ENCODE measurements at regions not wholly inside any gene's neighbourhood (a gene's known extent, or its start where the extent isn't known, plus 50 kb on each side); places are given as distances from the start of the nearest gene placed in this dataset.

GRCh38 chr11:32204751-32205150 is 113.9 kb downstream of the RCN1 start:
- H3K9me3 ChIP-seq (ENCODE audit: low read length): no peaks in the 10 kb centered on the region
- DNase-seq (ENCODE audit: low spot score) (no peak), ATAC-seq (no peak), FAIRE-seq (no peak)
- CTCF ChIA-PET (ENCODE audit: low intra/inter-chr PET ratio, low total read pairs): no interaction called here
- H3K79me2 ChIP-seq (ENCODE audit: insufficient read depth, low read length): no peaks in the 10 kb centered on the region
- POLR2A ChIA-PET: no interaction called here
- H3K9ac ChIP-seq (ENCODE audit: insufficient read depth, low read depth, low read length): no peak overlapping the region
- no peak overlapping the region for H2AFZ ChIP-seq (ENCODE audit: low read length)
- no peaks in the 10 kb centered on the region for H3K36me3 ChIP-seq (replicated peaks in 1 of 2; ENCODE audit: control insufficient read depth in 1 of 2, insufficient read depth in 2 of 2, low read length in 2 of 2)
- no TSS peak for BruUV-seq (replicated peaks)
- H3K27ac ChIP-seq (ENCODE audit: extremely low read length, insufficient read depth, low read length): no peak overlapping the region
- no peak overlapping the region for H3K4me2 ChIP-seq (ENCODE audit: low read depth, low read length)
- in situ Hi-C loops (cut with HindIII; ENCODE audit: extremely low pct_ligation_motif_present, low pct_unique_long_range_greater_than_20kb): no loop called here
- no peak overlapping the region for H3K4me3 ChIP-seq (replicated peaks in 1 of 3; ENCODE audit: insufficient read depth in 1 of 3, low read depth in 2 of 3, low read length in 3 of 3)
- H4K20me1 ChIP-seq (ENCODE audit: insufficient read depth, low read length): no peaks in the 10 kb centered on the region
- 8% methylated on average over 4 of the region's 5 CpGs for WGBS (ENCODE audit: low lambda C conversion rate)
- intact Hi-C loops (cut with micrococcal nuclease; ENCODE audit: unreplicated experiment): no loop called here
- H3K4me1 ChIP-seq (ENCODE audit: insufficient read depth, low read length): no peaks in the 10 kb centered on the region
- H3K27me3 ChIP-seq (ENCODE audit: control insufficient read depth in 1 of 2, insufficient read depth in 2 of 2, low read length in 2 of 2): peaks cover 0 to 10% of the 10 kb centered on the region in 2 experiments; a peak in 2 of 5 replicates
- TF ChIP-seq ZNF580 (CRISPR knock-in tag; IDR thresholded peaks at IDR 0.05; ENCODE audit: borderline replicate concordance, low read depth): no peak
- no peak for TF ChIP-seq ARID4A (CRISPR knock-in tag; IDR thresholded peaks at IDR 0.05; ENCODE audit: borderline replicate concordance)
- no peak for TF ChIP-seq THAP7 (CRISPR knock-in tag; IDR thresholded peaks at IDR 0.05)
- no peak for TF ChIP-seq ZNF333 (CRISPR knock-in tag; IDR thresholded peaks at IDR 0.05; ENCODE audit: borderline replicate concordance)
- no peak for TF ChIP-seq MAFF (IDR thresholded peaks at IDR 0.05; ENCODE audit: low read depth, low read length)
- TF ChIP-seq HOXA9 (CRISPR knock-in tag; IDR thresholded peaks at IDR 0.05; ENCODE audit: borderline replicate concordance): no peak
- TF ChIP-seq HNRNPUL1 (IDR thresholded peaks at IDR 0.05; ENCODE audit: low read depth, low read length): no peak
- TF ChIP-seq UBTF (CRISPR knock-in tag; IDR thresholded peaks at IDR 0.05): no peak
- TF ChIP-seq CREBL2 (CRISPR knock-in tag; IDR thresholded peaks at IDR 0.05; ENCODE audit: borderline replicate concordance): no peak
- TF ChIP-seq SMAD3 (CRISPR knock-in tag; IDR thresholded peaks at IDR 0.05): no peak
- no peak for TF ChIP-seq PRMT3 (CRISPR knock-in tag; IDR thresholded peaks at IDR 0.05; ENCODE audit: borderline replicate concordance, low read depth)
- TF ChIP-seq ZXDC (CRISPR knock-in tag; IDR thresholded peaks at IDR 0.05): no peak
- TF ChIP-seq ZMYM4 (CRISPR knock-in tag; IDR thresholded peaks at IDR 0.05): no peak
